Activated CD4-positive, alpha-beta T cell treated with anti-CD3 and anti-CD28 coated beads, Interleukin-2, amount 50 U/mL, for 24 hours (primary cell): ENCODE measurements at regions not wholly inside any gene's neighbourhood (a gene's known extent, or its start where the extent isn't known, plus 50 kb on each side); places are given as distances from the start of the nearest gene placed in this dataset.

Experiments
- DNase-seq, 2 donors: peaks; one replicate each; pipeline ENCODE4 v3.0.0-alpha.2; 2020; ENCODE audit warnings: low read depth in 1 of 2, low spot score in 1 of 2

GRCh38 chr13:109892101-109892500 is 105.7 kb upstream of the IRS2 start:
- no peak for DNase-seq

DNA sequence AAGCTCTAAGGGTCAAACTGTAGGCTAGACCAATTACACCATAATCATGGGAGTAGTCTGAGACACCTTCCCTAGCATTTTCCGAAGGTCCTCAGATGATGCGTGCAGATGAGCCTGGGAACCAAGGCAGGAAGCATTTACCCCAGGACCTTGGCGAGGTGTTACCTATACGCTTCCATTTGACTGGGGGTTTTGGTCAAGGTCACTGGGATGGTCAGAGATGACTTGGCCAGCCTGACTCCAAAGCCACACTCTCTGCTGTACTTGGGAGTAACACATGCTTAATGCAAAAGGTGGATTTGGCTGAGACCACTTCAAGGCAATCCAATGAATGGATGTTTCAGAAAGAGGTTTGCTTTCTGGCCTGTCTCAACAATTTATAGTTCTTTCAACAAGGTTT is 98.9 kb upstream of the IRS2 start:
- DNase-seq = no peak

- DNase-seq = no peak
Measured at GRCh38 chr13:109884462-109884861, 98.1 kb upstream of the IRS2 start.

GRCh38 chr13:109883181-109884180 is 97.1 kb upstream of the IRS2 start:
- DNase-seq = no peak

DNA sequence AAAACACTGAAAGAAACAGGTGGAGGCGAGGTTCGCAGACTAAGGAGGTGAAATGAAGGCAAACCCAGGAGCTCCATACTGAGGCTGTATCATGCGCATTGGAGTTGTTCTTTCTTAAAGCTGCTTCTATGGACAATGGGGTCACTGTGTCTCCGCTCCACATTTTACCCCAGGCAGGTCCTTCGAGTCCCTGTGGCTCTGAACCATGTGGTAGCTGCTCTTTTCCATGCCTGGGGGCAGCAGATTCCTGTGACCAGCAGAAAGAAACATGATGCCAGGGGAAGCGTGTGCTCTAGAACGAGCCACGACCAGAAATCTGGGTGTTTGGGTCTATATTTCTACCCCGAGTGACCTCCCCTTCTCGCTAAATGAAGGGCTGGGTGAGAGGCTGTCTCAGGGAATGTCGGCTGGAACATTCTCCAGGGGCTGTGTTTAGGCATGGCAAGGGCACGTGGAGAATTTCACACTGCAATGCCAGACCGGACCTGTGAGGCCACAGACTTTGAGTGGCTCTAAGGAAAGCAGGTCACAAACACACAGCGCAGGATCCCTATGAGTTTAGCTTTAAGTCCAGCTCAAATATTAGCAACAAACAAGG is 95.7 kb upstream of the IRS2 start:
- DNase-seq = no peak

DNA sequence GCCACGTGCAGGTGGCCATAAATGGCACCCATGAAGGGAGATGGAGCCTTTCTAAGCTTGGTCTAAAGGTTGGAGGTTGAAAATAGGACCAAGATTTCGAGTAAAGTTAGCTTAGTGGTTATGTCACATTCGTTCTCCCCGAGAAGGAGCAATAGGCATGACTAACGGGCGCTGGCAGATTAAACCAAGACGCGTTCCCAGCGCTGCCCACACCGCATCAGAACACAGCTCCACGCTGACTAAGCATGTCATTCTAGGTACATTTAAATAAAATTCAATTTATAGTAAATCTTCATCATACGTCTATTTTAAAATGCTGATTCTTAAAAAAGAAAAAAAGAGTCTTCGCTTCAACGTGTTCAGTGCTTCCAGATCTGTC is 95.0 kb upstream of the IRS2 start:
- no peak for DNase-seq

- no peak for DNase-seq
Measured at GRCh38 chr13:109880371-109881346, 94.3 kb upstream of the IRS2 start.

DNA sequence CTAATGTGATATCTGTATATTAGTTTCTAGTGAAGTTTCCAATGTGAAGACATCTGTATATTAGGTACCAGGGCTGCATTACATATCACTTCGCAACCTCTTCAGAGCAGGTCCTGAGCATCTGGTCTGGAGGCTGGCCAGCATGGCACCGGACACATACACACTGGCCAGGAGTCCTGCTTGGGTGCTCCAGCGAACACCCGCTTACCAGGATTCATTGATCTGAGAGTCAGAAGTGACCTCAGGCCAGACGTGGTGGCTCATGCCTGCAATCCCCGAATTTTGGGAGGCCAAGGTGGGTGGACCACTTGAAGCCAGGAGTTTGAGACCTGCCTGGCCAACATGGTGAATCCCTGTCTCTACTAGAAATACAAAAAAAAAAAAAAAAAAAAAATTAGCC is 93.0 kb upstream of the IRS2 start:
- DNase-seq = no peak

DNA sequence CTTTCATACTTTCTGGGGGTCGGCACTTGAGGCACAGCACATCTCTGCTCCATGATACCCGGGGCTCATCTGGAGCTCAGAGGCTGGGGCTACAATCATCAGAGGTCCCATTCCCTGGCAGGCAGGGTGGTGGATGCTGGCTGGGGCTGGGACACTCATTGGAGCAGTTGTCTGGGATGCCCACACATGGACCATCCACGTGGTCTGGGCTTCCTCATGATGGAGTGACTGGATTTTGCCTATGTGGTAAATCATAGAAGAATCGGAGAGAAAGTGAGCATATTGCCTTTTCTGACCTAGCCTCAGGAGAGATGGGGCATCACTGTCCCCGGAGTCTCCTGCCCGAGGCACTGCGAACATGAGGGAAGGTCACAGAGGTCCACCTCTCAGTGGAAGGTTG is 91.4 kb upstream of the IRS2 start:
- no peak for DNase-seq

DNA sequence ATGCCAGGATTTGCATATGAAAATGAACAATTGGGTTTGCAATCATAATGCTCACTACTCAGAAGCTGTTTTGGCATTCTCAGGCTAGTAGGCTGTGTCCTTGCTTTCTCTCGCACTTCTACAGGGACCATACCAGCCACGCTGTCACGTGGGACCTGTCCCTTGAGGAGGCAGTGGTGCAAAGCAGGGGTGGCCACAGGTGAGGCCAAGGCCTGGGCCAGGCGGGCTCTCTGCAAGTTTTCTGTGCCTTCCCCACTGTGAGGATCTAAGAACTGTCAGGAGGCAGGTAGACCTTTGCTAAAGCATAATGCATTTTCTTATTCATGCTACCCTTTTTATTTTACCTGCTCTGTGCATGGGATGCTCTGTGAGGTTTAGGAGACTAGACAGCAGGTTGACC is 89.4 kb upstream of the IRS2 start:
- no peak for DNase-seq

DNA sequence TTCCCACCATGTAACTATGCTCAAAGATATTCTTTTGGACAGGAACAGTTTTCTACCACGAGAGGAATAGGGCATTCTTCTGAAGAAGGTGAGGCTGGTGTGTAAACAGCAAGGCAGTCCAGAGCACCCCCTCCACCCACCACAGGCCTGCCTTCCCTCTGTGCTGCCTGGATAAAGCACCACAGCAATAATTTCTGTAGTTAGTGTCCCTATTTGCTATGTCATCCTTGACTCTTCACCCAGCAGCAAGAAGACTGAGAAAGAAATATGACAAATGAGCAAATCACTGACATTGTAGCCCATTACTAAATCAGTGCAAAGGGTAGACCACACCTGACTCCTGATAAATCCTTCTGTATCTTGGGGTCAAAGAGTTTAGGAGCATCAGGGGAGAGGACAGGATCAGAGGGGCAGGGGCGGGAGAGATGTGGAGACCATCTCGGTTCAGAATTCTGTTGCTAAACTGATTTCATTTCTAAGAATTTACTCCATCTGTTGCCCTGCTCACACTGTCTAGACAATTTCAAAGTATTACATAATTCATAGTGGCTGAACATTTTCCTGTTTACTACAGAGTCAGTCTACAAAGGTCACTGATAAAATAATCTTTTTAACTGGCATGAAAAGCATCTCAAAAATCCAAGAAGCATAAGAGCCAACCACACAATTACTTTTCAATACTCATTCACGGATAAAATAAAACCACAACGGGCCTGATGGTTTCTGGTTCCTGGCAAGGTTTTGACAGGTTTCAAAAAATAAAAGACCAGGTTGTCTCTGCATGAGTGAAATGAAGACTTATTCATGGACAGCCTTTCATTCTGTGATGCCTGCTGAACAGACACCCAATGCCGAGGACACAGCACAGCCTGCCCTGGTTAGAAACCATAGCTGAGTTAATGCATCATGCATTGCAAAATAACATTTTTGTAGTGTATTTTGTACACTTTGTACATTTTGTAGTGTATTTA is 88.4 kb upstream of the IRS2 start:
- no peak for DNase-seq

- no peak for DNase-seq
Measured at GRCh38 chr13:109873351-109874123, 87.2 kb upstream of the IRS2 start.

GRCh38 chr13:109872864-109873263 is 86.5 kb upstream of the IRS2 start:
- DNase-seq = no peak

- no peak for DNase-seq
Measured at GRCh38 chr13:109870696-109871370, 84.5 kb upstream of the IRS2 start.

DNA sequence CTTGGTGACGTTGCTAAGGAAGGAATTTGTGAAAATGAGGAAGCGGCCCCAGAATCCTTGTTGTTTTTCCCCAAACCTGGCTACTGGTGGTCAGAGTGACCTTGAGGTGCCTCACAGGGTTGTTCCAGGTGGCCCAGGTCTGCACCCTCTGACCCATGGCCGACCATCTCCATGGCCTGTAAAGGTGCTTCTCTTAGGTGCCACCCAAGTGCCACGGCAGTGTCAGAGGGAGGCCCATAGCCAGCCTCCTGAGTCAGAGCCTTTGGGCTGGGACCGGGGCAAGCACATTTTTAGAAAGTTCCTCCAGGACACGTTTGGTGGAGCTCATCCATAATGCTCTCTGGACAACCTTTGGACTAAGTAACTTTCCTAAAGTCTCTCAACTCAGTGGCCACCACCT is 83.9 kb upstream of the IRS2 start:
- no peak for DNase-seq

GRCh38 chr13:109869312-109870237 is 83.2 kb upstream of the IRS2 start:
- no peak for DNase-seq

GRCh38 chr13:109868578-109869311 is 82.4 kb upstream of the IRS2 start:
- no peak for DNase-seq
